Prostate gland (tissue), 1 donor: ENCODE measurements at regions not wholly inside any gene's neighbourhood (a gene's known extent, or its start where the extent isn't known, plus 50 kb on each side); places are given as distances from the start of the nearest gene placed in this dataset.

ENCODE experiments used
- POLR2A ChIP-seq: fragments of 450-650 bp; IDR thresholded peaks from one replicate; pipeline ENCODE4 v1.6.1; 2016; ENCODE audit warnings: antibody characterized with exemption, mild to moderate bottlenecking
- POLR2AphosphoS5 ChIP-seq: sonication (generic); formaldehyde crosslinking; IDR thresholded peaks from one replicate; pipeline ENCODE4 v1.6.1; 2017; ENCODE audit warnings: antibody characterized with exemption

DNA sequence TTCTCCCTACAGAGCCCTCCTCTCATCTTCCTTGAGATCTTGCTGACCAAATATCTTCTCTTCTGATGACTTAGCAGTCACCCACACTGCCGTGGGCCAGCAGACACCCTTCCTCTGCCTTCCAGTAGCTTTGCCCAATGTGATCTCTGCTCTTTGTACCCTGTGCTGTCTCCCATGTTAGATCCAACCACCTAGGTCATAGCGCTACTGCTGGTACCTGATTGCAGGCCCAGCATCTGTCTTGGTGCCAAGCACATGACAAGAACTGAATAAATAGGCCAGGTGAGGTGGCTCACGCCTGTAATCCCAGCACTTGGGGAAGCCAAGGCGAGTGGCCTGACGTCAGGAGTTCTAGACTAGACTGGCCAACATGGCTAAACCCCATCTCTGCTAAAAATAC, 149.7 kb downstream of the TM9SF2 start:
- no peak for TF ChIP-seq POLR2A
- TF ChIP-seq POLR2AphosphoS5 = no peak
